Stomach (tissue), 8 donors: ENCODE measurements at regions not wholly inside any gene's neighbourhood (a gene's known extent, or its start where the extent isn't known, plus 50 kb on each side); places are given as distances from the start of the nearest gene placed in this dataset.

Experiments
- DNase-seq, 2 donors: peaks; one replicate each; pipeline versions ENCODE4 v3.0.0 to v3.0.0-alpha.2; 2013 to 2019
- H3K27ac ChIP-seq, 5 donors: fragments of 200-600 bp in 4 of 5; sonication (generic) in 4 of 5; one replicate each; pipeline ENCODE4 v1.5.1; 2013 to 2019; ENCODE audit warnings: mild to moderate bottlenecking in 1 of 5, moderate library complexity in 1 of 5
- H3K27me3 ChIP-seq, 3 donors: fragments of 200-600 bp; sonication (generic); one replicate each; pipeline ENCODE4 v1.5.1; 2017 to 2019; ENCODE audit warnings: mixed run types in 1 of 3
- H3K36me3 ChIP-seq, 4 donors: fragments of 200-600 bp; sonication (generic); 1 replicate in 3 of 4; 2 replicates in 1 of 4; pipeline ENCODE4 v1.5.1; 2016 to 2019
- H3K4me1 ChIP-seq, 4 donors: fragments of 200-600 bp; sonication (generic); one replicate each; pipeline ENCODE4 v1.5.1; 2016 to 2019
- H3K4me3 ChIP-seq, 4 donors: fragments of 200-600 bp; sonication (generic) in 3 of 4; one replicate each; pipeline ENCODE4 v1.5.1; 2016 to 2019; ENCODE audit warnings: mild to moderate bottlenecking in 1 of 4
- H3K9me3 ChIP-seq, 4 donors: fragments of 200-600 bp; sonication (generic); one replicate each; pipeline ENCODE4 v1.5.1; 2016 to 2019
- CTCF ChIP-seq, 7 experiments: fragments of 450-650 bp in 4 of 7; fragments of 200-600 bp in 3 of 7; sonication (generic) in 3 of 7; IDR thresholded peaks; one replicate each; pipeline ENCODE4 v1.5.1; 2016 to 2019; ENCODE audit warnings: antibody characterized with exemption in 7 of 7, control low read depth in 2 of 7, mild to moderate bottlenecking in 1 of 7
- EP300 ChIP-seq: sonication (generic); formaldehyde crosslinking; IDR thresholded peaks from one replicate; pipeline ENCODE4 v1.6.1; 2017; ENCODE audit warnings: antibody characterized with exemption
- POLR2A ChIP-seq, 4 donors: fragments of 450-650 bp; IDR thresholded peaks; one replicate each; pipeline ENCODE4 v1.6.1; 2016; ENCODE audit warnings: antibody characterized with exemption in 4 of 4, control low read depth in 2 of 4, mild to moderate bottlenecking in 1 of 4, moderate library complexity in 1 of 4
- POLR2AphosphoS5 ChIP-seq, 3 donors: sonication (generic); formaldehyde crosslinking; IDR thresholded peaks; one replicate each; pipeline ENCODE4 v1.6.1; 2016; ENCODE audit warnings: antibody characterized with exemption in 3 of 3
- WGBS, 5 donors: extraction: QIAGEN DNeasy Blood & Tissue Kit in 3 of 5; methylation state at CpG; one replicate each; pipeline versions ENCODE4 v1.1.5 to v1.1.7; 2013 to 2018; 5-methylcytosine and 5-hydroxymethylcytosine counted together
- intact Hi-C: fragments of 100-400 bp; cut with DNase I; formaldehyde crosslinking; loops from one replicate; pipeline ENCODE4 v1.15.1; 2023; ENCODE audit warnings: low total_unique reads
- donor health status: healthy with polysubstance abuse.
- donor health status: Bipolar disorder and iron deficiency.
- donor health status: healthy.

GRCh38 chr18:38695559-38696280, 1130.1 kb upstream of the CELF4 start:
- Histone ChIP-seq H3K27me3 (no peaks in the 10 kb centered on the region), H3K4me3 (no peak overlapping the region), H3K4me1 (no peaks in the 10 kb centered on the region), H3K9me3 (no peaks in the 10 kb centered on the region), H3K36me3 (no peaks in the 10 kb centered on the region), H3K27ac (no peak overlapping the region)
- TF ChIP-seq POLR2AphosphoS5 (IDR thresholded peaks at IDR 0.05) (no peak), EP300 (no peak), CTCF (IDR thresholded peaks at IDR 0.05) (no peak), POLR2A (IDR thresholded peaks at IDR 0.05) (no peak)
- no peak for DNase-seq
- intact Hi-C loops: no loop called here
- WGBS, 5 donors: 68 to 74% (median 72%) methylated on average over 5 of the region's 5 CpGs

GRCh38 chr18:38693104-38693503, 1127.5 kb upstream of the CELF4 start:
- H3K4me1 ChIP-seq: no peaks in the 10 kb centered on the region
- intact Hi-C loops: no loop called here
- WGBS, 5 donors: 64 to 74% (median 65%) methylated on average over 5 of the region's 5 CpGs
- TF ChIP-seq POLR2AphosphoS5 (IDR thresholded peaks at IDR 0.05) (no peak), POLR2A (IDR thresholded peaks at IDR 0.05) (no peak), CTCF (IDR thresholded peaks at IDR 0.05) (no peak), EP300 (no peak)
- no peak overlapping the region for H3K27ac ChIP-seq
- no peak for DNase-seq
- H3K9me3 ChIP-seq: no peaks in the 10 kb centered on the region
- no peaks in the 10 kb centered on the region for H3K27me3 ChIP-seq
- H3K4me3 ChIP-seq: no peak overlapping the region
- H3K36me3 ChIP-seq: no peaks in the 10 kb centered on the region

- H3K27me3 ChIP-seq: no peaks in the 10 kb centered on the region
- H3K4me3 ChIP-seq: no peak overlapping the region
- H3K9me3 ChIP-seq: no peaks in the 10 kb centered on the region
- DNase-seq: no peak
- no peak for TF ChIP-seq POLR2A (IDR thresholded peaks at IDR 0.05)
- TF ChIP-seq EP300: no peak
- no peak for TF ChIP-seq CTCF (IDR thresholded peaks at IDR 0.05)
- TF ChIP-seq POLR2AphosphoS5 (IDR thresholded peaks at IDR 0.05): no peak
- 46 to 63% (median 55%) methylated on average over 6 of the region's 6 CpGs for WGBS, 5 donors
- H3K36me3 ChIP-seq: no peaks in the 10 kb centered on the region
- H3K4me1 ChIP-seq: no peaks in the 10 kb centered on the region
- H3K27ac ChIP-seq: no peak overlapping the region
- intact Hi-C loops: no loop called here
Measured at GRCh38 chr18:38690626-38691025, 1125.0 kb upstream of the CELF4 start.

- Histone ChIP-seq H3K36me3 (no peaks in the 10 kb centered on the region), H3K27ac (no peak overlapping the region), H3K27me3 (no peaks in the 10 kb centered on the region), H3K4me1 (no peaks in the 10 kb centered on the region), H3K9me3 (no peaks in the 10 kb centered on the region), H3K4me3 (no peak overlapping the region)
- 41 to 56% (median 48%) methylated on average over 1 of the region's 1 CpG for WGBS, 5 donors
- no peak for DNase-seq
- TF ChIP-seq CTCF (IDR thresholded peaks at IDR 0.05): no peak
- TF ChIP-seq EP300: no peak
- no peak for TF ChIP-seq POLR2A (IDR thresholded peaks at IDR 0.05)
- TF ChIP-seq POLR2AphosphoS5 (IDR thresholded peaks at IDR 0.05): no peak
- intact Hi-C loops: no loop called here
Measured at GRCh38 chr18:38688416-38688815, 1122.8 kb upstream of the CELF4 start.
